GM18505 (cell line): ENCODE measurements at regions not wholly inside any gene's neighbourhood (a gene's known extent, or its start where the extent isn't known, plus 50 kb on each side); places are given as distances from the start of the nearest gene placed in this dataset.
"Not testable (repeated sequence)": the region's sequence is repeated elsewhere in the genome, so short reads cannot be mapped to it uniquely, and the experiment has no call there.

Source experiments
- ATAC-seq: cut with Tn5 transposase; IDR thresholded peaks from one replicate; pipeline ENCODE4 v1.9.1; 2021; ENCODE audit not compliant: unreplicated experiment
- POLR2A ChIP-seq: IDR thresholded peaks from 4 replicates; pipeline ENCODE4 v1.6.1; 2011; ENCODE audit warnings: borderline replicate concordance; ENCODE audit not compliant: insufficient read depth, insufficient read length; ENCODE audit errors: extremely low read depth

DNA sequence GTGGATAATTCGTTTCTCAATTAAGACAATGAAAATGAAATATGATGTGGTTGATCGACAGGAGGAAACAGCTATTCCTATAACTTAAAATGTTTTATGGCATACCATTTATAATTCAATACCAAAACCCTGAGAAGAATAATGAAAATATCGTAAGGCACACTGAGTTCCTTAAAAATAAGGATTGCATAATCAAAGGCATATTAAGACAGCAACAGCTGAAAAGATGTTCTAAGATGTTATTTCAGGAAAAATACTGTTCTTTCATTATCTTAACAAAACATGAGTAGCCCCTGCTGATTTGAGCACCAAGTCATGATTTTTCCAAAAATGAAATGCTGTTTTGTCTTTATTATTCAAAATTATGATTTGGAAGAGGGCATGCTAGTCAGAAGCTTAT lies 189.4 kb upstream of the ALG10 start:
- TF ChIP-seq POLR2A = no peak
- no peak for ATAC-seq

DNA sequence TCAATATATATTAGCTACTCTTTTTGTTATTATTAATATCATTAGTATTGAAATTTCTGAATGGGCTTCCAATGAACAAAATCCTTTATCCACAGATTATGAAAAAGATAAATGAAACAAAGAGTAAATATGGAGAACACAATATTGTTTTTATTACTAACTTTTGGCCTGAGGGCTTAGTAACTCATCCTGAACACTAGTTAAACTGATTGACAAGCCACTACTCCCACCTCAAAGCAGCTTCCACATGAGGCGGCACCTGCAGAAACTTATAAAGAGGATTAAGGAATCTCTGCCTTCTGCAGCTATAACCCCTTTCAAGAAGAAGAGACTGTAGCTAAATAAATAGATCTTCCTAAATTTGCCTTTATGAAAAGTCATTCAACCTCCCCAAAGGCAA lies 187.6 kb upstream of the ALG10 start:
- no peak for ATAC-seq
- TF ChIP-seq POLR2A = no peak

DNA sequence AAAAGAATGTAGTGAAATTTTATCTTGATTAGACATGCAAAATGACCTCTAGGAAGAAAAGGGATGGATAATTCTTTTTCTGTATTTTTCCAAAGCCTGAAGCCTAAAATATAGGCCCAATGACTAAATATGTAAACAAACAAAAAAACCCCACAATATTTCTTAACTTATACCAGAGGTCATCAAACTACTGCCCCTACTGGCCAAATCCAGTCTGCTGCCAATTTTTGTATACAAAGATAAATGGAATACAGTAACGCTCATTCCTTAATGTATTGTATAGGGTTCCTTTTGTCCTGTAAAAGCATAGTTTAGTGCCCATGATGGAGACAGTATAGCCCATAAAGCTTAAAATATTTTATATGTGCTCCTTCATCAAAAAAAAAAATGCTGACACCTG lies 145.7 kb upstream of the ALG10 start:
- ATAC-seq = no peak
- no peak for TF ChIP-seq POLR2A

DNA sequence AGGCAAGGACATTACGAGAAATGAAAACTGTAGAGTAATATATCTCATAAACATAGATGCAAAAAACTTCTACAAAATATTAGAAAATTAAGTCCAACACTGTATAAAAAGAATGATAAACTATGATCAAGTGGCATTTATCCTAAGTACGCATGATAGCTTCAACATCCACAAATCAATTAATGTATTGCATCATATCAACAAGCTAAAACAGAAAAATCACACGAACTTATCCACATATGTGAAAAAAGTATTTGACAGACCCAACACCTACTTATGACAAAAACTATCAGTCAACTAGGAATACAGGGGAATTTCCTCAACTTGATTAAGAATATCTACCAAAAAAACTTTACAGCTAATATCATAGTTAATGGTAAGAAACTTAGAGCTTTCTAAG lies 129.9 kb upstream of the ALG10 start:
- TF ChIP-seq POLR2A = no peak
- no peak for ATAC-seq

DNA sequence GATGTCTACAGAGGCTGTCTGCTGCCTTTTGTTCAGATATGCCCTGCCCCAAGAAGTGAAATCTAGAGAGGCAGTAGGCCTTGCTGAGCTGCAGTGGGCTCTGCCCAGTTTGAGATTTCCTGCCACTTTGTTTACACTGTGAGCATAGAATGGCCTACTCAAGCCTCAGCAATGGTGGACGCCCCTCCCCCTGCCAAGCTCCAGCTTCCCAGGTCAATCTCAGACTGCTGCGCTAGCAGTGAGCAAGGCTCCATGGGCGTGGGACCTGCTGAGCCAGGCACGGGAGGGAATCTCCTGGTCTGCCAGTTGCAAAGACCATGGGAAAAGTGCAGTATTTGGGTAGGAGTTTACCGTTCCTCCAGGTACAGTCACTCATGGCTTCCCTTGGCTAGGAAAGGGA lies 101.8 kb upstream of the ALG10 start:
- not testable (repeated sequence) for ATAC-seq

DNA sequence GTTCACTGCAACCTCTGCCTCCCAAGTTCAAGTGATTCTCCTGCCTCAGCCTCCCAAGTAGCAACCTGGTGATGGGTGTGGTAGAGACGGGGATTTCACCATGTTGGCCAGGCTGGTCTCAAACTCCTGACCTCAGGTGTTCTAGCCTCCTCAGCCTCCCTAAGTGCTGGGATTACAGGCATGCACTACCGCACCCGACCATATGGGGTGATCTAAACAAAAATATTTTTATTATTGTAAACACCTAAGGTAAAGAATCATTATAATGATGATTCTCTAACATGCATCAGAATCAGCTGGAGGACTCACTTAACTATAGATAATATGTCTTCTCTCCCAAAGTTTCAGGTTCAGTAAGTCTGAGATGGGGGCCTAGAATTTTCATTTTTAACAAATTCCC lies 96.2 kb upstream of the ALG10 start:
- ATAC-seq = no peak

DNA sequence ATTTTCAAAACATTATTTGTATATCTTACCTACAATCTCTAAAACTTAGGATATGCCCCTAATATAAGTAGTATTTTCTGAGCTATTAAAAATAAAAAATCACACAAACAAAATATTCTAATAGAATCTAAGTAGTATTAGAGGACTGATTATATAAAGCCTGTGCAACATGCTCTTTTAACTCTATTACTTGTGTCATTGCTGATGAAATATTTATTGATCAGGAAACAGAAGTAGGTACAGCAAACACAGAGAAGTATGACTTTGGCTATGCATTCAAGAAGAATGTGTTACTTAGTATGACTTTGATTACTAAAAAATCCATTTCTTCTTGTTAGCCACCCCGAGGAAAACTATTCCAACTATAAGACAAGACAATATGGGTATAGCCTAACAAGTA lies 84.6 kb upstream of the ALG10 start:
- ATAC-seq = not testable (repeated sequence)

More for the DNA sequence above, 96.2 kb upstream of the ALG10 start:
- TF ChIP-seq POLR2A = no peak

DNA sequence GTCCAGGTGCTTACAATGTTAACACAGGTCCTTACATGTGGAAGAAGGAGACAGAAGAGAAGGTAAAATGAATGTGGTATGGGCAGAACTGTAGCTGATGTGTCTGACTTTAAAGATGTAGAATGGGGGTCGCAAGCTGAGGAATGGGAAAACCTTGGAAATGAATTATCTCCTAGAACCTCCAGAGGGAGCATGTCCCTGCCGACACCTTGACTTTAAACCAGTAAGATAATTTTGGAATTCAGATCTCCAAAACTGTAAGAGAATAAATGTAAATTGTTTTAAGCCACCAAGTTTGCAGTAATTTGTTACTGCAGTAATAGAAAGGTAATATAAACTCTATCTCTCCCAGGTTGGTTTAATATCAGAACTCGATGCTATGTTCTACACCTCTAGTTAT lies 80.1 kb upstream of the ALG10 start:
- ATAC-seq = no peak
- TF ChIP-seq POLR2A = no peak

DNA sequence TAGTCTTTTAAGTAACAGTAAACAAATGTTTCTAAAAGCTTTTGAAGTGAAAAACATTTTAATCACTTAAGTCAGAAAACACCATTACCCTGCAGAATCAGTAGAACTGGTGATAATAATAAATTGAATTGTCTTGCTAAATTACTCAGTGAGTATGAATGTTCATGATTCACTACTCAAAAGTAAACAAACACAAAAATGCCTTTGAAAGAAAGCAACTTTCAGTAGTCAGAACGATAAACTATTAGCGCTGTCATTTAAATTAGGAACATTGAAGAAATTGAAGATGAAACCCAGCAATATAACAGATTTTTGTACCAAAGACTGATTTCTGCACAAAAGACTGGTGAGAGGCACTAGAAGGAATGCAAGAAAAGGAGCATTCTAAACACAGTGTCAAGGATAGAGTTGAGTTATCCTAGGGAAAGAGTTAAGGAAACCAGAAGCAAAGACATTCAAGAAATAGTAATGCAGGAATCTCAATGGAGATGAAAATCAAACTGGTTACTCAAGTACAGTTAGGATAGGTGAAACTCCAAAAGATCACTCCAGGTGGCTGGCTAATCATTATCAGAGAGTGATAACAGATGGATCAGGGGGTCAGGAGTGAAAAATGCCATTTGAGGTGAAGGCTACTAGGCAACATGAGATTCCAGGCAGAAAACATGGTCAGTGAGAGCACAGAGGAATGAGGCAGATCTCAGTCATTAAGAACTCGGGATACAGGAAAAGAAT lies 77.4 kb upstream of the ALG10 start:
- no peak for TF ChIP-seq POLR2A
- ATAC-seq = no peak

DNA sequence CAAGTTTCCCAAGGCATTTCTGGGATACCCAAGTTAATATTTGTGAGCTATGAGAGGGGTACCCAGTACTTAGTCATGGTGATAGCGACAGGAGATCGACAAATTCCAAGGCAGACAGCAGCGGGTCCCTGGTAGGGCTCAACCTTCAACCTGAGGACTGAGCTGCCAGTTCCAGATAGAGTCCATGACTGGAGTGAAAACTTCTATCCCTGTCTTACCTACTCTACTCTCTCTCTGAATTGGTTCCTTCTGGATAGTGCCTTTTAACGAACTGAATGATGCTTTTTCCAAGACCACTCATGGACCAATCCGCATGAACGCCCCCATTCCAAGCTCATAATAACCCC lies 76.9 kb upstream of the ALG10 start:
- ATAC-seq = no peak
- TF ChIP-seq POLR2A = no peak

DNA sequence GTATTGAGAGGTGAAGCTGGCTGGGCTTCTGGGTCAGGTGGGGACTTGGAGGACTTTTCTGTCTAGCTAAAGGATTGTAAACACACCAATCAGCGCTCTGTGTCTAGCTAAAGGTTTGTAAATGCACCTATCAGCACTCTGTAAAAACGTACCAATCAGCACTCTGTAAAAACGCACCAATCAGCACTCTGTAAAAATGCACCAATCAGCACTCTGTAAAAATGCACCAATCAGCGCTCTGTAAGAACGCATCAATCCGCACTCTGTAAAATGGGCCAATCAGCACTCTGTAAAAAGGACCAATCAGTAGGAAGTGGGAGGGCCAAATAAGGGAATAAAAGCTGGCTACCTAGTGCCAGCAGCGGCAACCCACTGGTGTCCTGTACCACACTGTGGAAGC lies 56.1 kb upstream of the ALG10 start:
- ATAC-seq = not testable (repeated sequence)

DNA sequence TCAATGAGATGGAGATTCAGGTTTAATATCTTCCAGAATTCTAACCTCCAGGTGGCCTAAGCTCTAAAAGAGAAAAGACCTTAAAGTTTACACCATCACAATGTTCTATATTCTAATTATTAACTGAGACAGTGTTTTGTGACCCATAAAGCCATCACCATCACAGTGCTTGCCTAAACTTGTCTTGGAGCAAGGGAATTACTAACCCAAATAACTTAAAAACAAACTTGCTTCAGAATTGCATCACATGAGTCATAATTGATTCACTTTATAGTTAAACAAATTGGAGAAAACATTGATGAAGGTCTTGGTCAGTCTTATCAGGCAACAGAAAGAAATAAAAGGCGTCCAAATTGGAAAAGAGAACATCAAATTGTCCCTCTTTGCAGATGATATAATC lies 54.5 kb upstream of the ALG10 start:
- TF ChIP-seq POLR2A = no peak
- ATAC-seq = no peak
